Spleen (tissue), 7 donors: ENCODE measurements at regions not wholly inside any gene's neighbourhood (a gene's known extent, or its start where the extent isn't known, plus 50 kb on each side); places are given as distances from the start of the nearest gene placed in this dataset.

Experiments used
- POLR2A ChIP-seq, 3 donors: fragments of 450-650 bp; IDR thresholded peaks; one replicate each; pipeline ENCODE4 v1.5.1; 2017; ENCODE audit warnings: antibody characterized with exemption in 3 of 3, mild to moderate bottlenecking in 1 of 3
- POLR2AphosphoS5 ChIP-seq, 3 donors: sonication (generic); formaldehyde crosslinking; IDR thresholded peaks; one replicate each; pipeline ENCODE4 v1.5.1; 2017; ENCODE audit warnings: antibody characterized with exemption in 3 of 3
- TF ChIP-seq, protein P1 (sequence below), 11 experiments: fragments of 200-600 bp in 7 of 11; fragments of 450-650 bp in 4 of 11; sonication (generic) in 4 of 11; IDR thresholded peaks in 8 of 11; conservative IDR thresholded peaks in 3 of 11; 1 replicate in 7 of 11; 2 replicates in 4 of 11; pipeline versions ENCODE4 v1.4.0 to v1.8.0; 2016 to 2021; ENCODE audit warnings: antibody characterized with exemption in 11 of 11, inconsistent platforms in 4 of 11, mild to moderate bottlenecking in 1 of 11
- donor health status: DM: no; HTN: no; CAD: no; lungs with moderate emphysema.
- donor health status: DM: no; HTN: no; CAD: no.
- donor health status: DM: no; HTN: no; CAD: no.

DNA sequence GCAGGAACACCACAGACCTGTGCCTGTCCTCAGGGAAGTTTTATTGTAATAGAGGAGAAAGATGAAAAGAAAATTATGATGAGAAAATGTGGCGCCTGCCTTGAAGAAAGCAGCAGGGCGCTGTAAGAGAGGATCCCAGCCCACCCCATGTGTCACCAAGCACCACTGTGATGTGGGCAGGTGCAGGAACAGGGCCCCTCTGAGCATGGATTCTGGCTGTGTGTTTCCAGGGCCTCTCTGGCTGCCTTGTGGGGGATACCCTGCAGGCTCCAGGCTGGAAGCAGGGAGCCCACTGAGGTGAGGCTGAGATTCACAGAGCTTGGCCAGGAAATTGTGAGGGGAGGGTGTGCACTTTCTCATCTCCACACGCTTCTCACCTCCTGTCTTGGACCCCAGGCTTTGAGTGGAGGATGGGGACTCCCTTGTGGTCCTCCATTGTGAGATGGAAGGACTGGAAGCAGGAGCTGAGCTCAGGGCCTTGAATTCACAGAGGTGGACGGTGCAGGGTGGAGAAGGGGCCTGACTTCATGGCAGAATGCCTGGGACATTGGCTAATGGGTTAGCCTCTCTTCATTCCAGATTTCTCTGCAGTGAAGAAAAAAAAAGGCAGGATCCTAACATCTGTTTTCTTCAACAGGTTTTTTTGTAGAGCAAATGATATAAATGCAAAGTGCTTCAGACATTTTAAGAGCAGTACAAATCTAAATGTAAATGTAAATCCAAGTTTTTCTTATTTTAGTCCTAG is 246.6 kb upstream of the B3GAT1 start:
- TF ChIP-seq, protein P1, sequence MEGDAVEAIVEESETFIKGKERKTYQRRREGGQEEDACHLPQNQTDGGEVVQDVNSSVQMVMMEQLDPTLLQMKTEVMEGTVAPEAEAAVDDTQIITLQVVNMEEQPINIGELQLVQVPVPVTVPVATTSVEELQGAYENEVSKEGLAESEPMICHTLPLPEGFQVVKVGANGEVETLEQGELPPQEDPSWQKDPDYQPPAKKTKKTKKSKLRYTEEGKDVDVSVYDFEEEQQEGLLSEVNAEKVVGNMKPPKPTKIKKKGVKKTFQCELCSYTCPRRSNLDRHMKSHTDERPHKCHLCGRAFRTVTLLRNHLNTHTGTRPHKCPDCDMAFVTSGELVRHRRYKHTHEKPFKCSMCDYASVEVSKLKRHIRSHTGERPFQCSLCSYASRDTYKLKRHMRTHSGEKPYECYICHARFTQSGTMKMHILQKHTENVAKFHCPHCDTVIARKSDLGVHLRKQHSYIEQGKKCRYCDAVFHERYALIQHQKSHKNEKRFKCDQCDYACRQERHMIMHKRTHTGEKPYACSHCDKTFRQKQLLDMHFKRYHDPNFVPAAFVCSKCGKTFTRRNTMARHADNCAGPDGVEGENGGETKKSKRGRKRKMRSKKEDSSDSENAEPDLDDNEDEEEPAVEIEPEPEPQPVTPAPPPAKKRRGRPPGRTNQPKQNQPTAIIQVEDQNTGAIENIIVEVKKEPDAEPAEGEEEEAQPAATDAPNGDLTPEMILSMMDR (IDR thresholded peaks at IDR 0.05 in 8 of 11, conservative IDR thresholded peaks at IDR 0.05 in 3 of 11) = no peak
- TF ChIP-seq POLR2A (IDR thresholded peaks at IDR 0.05) (no peak), POLR2AphosphoS5 (IDR thresholded peaks at IDR 0.05) (no peak)
